OCI-LY1 (cell line): ENCODE measurements at regions not wholly inside any gene's neighbourhood (a gene's known extent, or its start where the extent isn't known, plus 50 kb on each side); places are given as distances from the start of the nearest gene placed in this dataset.

Source experiments
- H2AFZ ChIP-seq: fragments of 200-600 bp; sonication (generic), shearing (Covaris generic); 2 replicates; pipeline ENCODE4 v1.6.0; 2014; ENCODE audit warnings: antibody characterized with exemption, mild to moderate bottlenecking, low read length
- H3F3A ChIP-seq: fragments of 200-600 bp; sonication (generic), shearing (Covaris generic); 2 replicates; pipeline ENCODE4 v1.6.0; 2014; ENCODE audit warnings: mild to moderate bottlenecking, antibody characterized with exemption, low read length, moderate library complexity; ENCODE audit not compliant: insufficient read depth
- H3K27ac ChIP-seq: fragments of 200-600 bp; sonication (generic); 2 replicates; pipeline ENCODE4 v1.5.1; 2014; ENCODE audit warnings: low read length, mixed run types, mild to moderate bottlenecking, low read depth; ENCODE audit not compliant: poor library complexity, severe bottlenecking
- H3K27me3 ChIP-seq: fragments of 200-600 bp; sonication (generic); 2 replicates; pipeline ENCODE4 v1.6.0; 2014; ENCODE audit warnings: antibody characterized with exemption, mild to moderate bottlenecking, low read length, moderate library complexity; ENCODE audit not compliant: insufficient read depth
- H3K36me3 ChIP-seq: fragments of 200-600 bp; sonication (generic); 2 replicates; pipeline ENCODE4 v1.6.1; 2014; ENCODE audit warnings: mild to moderate bottlenecking, antibody characterized with exemption, low read length, moderate library complexity, mixed read lengths; ENCODE audit not compliant: insufficient read depth
- H3K4me1 ChIP-seq: fragments of 200-600 bp; sonication (generic); 2 replicates; pipeline ENCODE4 v1.5.1; 2014; ENCODE audit warnings: mild to moderate bottlenecking, low read length, moderate library complexity; ENCODE audit not compliant: insufficient read depth, severe bottlenecking
- H3K4me2 ChIP-seq: fragments of 200-600 bp; sonication (generic), shearing (Covaris generic); 2 replicates; pipeline ENCODE4 v1.6.1; 2014; ENCODE audit warnings: low read length
- H3K4me3 ChIP-seq: fragments of 200-600 bp; sonication (generic); 2 replicates; pipeline ENCODE4 v1.5.1; 2014; ENCODE audit warnings: low read length, low read depth, mild to moderate bottlenecking, mixed read lengths; ENCODE audit not compliant: poor library complexity, severe bottlenecking
- H3K79me2 ChIP-seq: fragments of 200-600 bp; shearing (Covaris generic); 2 replicates; pipeline ENCODE4 v1.6.1; 2016; ENCODE audit warnings: mixed run types, low read length, mixed read lengths; ENCODE audit not compliant: insufficient read depth
- H3K9ac ChIP-seq: fragments of 200-600 bp; sonication (generic), shearing (Covaris generic); 2 replicates; pipeline ENCODE4 v1.6.1; 2014; ENCODE audit warnings: mild to moderate bottlenecking, low read length, mixed read lengths
- H3K9me2 ChIP-seq: fragments of 200-600 bp; sonication (generic), shearing (Covaris generic); 2 replicates; pipeline ENCODE4 v1.6.1; 2014; ENCODE audit warnings: low read depth, mild to moderate bottlenecking, low read length, mixed read lengths
- H3K9me3 ChIP-seq: fragments of 200-600 bp; shearing (Covaris generic); 2 replicates; pipeline ENCODE4 v1.6.1; 2014; ENCODE audit warnings: low read length, mixed read lengths
- H4K20me1 ChIP-seq: fragments of 200-600 bp; sonication (generic), shearing (Covaris generic); 2 replicates; pipeline ENCODE4 v1.6.0; 2016; ENCODE audit warnings: mild to moderate bottlenecking, low read length; ENCODE audit not compliant: insufficient read depth
- CTCF ChIP-seq: fragments of 200-600 bp; sonication (generic), shearing (Covaris generic); IDR thresholded peaks from 2 replicates; pipeline ENCODE4 v1.5.1; 2017; ENCODE audit warnings: mild to moderate bottlenecking, antibody characterized with exemption, low read length, moderate library complexity, mixed read lengths
- EZH2 ChIP-seq: fragments of 200-600 bp; sonication (generic), shearing (Covaris generic); IDR thresholded peaks from 2 replicates; pipeline ENCODE4 v1.8.0; 2017; ENCODE audit warnings: borderline replicate concordance, mixed run types, mild to moderate bottlenecking, antibody characterized with exemption, low read length, moderate library complexity, mixed read lengths

- no peaks in the 10 kb centered on the region for H3K4me1 ChIP-seq
- H3K27me3 ChIP-seq, result no peaks in the 10 kb centered on the region
- no peak overlapping the region for H3K4me3 ChIP-seq
- no peaks in the 10 kb centered on the region for H3F3A ChIP-seq
- H3K36me3 ChIP-seq, result no peaks in the 10 kb centered on the region
- no peak overlapping the region for H2AFZ ChIP-seq
- H4K20me1 ChIP-seq, result no peaks in the 10 kb centered on the region
- no peaks in the 10 kb centered on the region for H3K79me2 ChIP-seq
- TF ChIP-seq CTCF, result no peak
- no peak for TF ChIP-seq EZH2
- no peak overlapping the region for H3K9ac ChIP-seq
- no peak overlapping the region for H3K27ac ChIP-seq
- H3K9me2 ChIP-seq, result no peaks in the 10 kb centered on the region
- H3K4me2 ChIP-seq, result no peak overlapping the region
- H3K9me3 ChIP-seq, result no peaks in the 10 kb centered on the region
Measured at GRCh38 chr16:82357237-82357636, 187.2 kb upstream of the MPHOSPH6 start.

GRCh38 chr16:82350560-82350959 lies 180.5 kb upstream of the MPHOSPH6 start:
- TF ChIP-seq CTCF (no peak), EZH2 (no peak)
- H3K4me1 ChIP-seq, result no peaks in the 10 kb centered on the region

GRCh38 chr16:82345318-82345717 lies 175.3 kb upstream of the MPHOSPH6 start:
- no peaks in the 10 kb centered on the region for H3F3A ChIP-seq
- H4K20me1 ChIP-seq, result no peaks in the 10 kb centered on the region
- TF ChIP-seq EZH2, result no peak
- no peaks in the 10 kb centered on the region for H3K27me3 ChIP-seq
- H3K9ac ChIP-seq, result no peak overlapping the region
- no peak overlapping the region for H3K27ac ChIP-seq
- no peak overlapping the region for H2AFZ ChIP-seq
- no peaks in the 10 kb centered on the region for H3K36me3 ChIP-seq
- H3K4me1 ChIP-seq, result no peaks in the 10 kb centered on the region
- H3K79me2 ChIP-seq, result no peaks in the 10 kb centered on the region
- no peaks in the 10 kb centered on the region for H3K9me3 ChIP-seq
- no peak overlapping the region for H3K4me3 ChIP-seq
- H3K9me2 ChIP-seq, result no peaks in the 10 kb centered on the region
- no peak overlapping the region for H3K4me2 ChIP-seq

More at GRCh38 chr16:82350560-82350959, 180.5 kb upstream of the MPHOSPH6 start:
- no peaks in the 10 kb centered on the region for H4K20me1 ChIP-seq
- no peaks in the 10 kb centered on the region for H3K36me3 ChIP-seq
- H2AFZ ChIP-seq, result no peak overlapping the region
- no peaks in the 10 kb centered on the region for H3K9me3 ChIP-seq
- H3K4me3 ChIP-seq, result no peak overlapping the region
- no peak overlapping the region for H3K4me2 ChIP-seq
- no peak overlapping the region for H3K27ac ChIP-seq
- H3F3A ChIP-seq, result no peaks in the 10 kb centered on the region
- no peaks in the 10 kb centered on the region for H3K79me2 ChIP-seq
- H3K9me2 ChIP-seq, result no peaks in the 10 kb centered on the region
- no peak overlapping the region for H3K9ac ChIP-seq
- H3K27me3 ChIP-seq, result no peaks in the 10 kb centered on the region

- Histone ChIP-seq H3K4me3 (no peak overlapping the region), H3K79me2 (no peaks in the 10 kb centered on the region), H3K36me3 (no peaks in the 10 kb centered on the region), H3K9ac (no peak overlapping the region), H3K9me3 (no peaks in the 10 kb centered on the region), H3K4me2 (no peak overlapping the region), H3F3A (no peaks in the 10 kb centered on the region), H3K4me1 (no peaks in the 10 kb centered on the region), H3K9me2 (no peaks in the 10 kb centered on the region), H3K27ac (no peak overlapping the region), H3K27me3 (no peaks in the 10 kb centered on the region), H2AFZ (no peak overlapping the region), H4K20me1 (no peaks in the 10 kb centered on the region)
- TF ChIP-seq CTCF (peak; percentile 49), EZH2 (no peak)
Measured at GRCh38 chr16:82344157-82344556, 174.1 kb upstream of the MPHOSPH6 start.
